ENCODE measurements at regions not wholly inside any gene's neighbourhood (a gene's known extent, or its start where the extent isn't known, plus 50 kb on each side); places are given as distances from the start of the nearest gene placed in this dataset.

DNA sequence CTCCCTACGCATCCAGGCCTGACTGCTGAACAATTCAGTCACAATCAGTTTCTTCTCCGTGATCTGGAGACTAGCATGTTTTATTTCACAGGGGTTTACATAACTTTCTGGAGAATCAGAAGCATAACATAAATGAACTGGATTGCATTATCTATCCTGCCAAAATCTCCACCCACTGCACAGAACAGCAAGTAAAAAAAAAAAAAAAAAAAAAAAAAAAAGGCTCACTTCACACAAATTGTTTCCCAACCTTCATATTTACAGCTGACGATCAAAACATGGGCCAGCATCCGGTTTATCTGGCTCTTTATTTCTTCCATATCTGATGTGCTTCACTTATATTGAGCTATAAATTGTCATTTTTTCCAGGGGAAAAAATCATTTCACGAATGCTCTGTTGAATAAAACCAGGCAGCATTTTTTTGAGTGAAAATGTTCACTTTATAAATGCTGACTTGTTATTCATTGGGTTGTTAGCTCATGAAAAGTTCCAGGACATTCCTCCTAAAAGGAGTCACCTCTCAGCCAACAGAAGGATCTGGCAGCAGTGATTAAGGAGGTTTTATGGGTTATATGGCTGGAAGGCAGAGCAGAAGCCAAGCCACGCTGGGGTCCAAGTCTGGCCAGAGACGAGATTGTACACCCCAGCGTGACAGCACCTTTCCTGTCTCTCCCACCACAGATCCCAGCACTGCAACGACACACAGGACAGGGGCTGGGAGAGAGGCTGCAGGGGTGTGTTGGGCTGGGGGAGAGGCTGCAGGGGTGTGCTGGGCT is 51.2 kb upstream of the GLI2 start:
- no peak for DNase-seq

- no peak for DNase-seq
Observed at GRCh38 chr2:120685066-120685973, 50.3 kb upstream of the GLI2 start.

Data from NCI-H1048 (cell line).